NCI-H2107 (cell line): ENCODE measurements at regions not wholly inside any gene's neighbourhood (a gene's known extent, or its start where the extent isn't known, plus 50 kb on each side); places are given as distances from the start of the nearest gene placed in this dataset.

ENCODE experiments used
- DNase-seq: peaks from one replicate; lab custom pipeline; 2025; lab: John Stamatoyannopoulos, UW

DNA sequence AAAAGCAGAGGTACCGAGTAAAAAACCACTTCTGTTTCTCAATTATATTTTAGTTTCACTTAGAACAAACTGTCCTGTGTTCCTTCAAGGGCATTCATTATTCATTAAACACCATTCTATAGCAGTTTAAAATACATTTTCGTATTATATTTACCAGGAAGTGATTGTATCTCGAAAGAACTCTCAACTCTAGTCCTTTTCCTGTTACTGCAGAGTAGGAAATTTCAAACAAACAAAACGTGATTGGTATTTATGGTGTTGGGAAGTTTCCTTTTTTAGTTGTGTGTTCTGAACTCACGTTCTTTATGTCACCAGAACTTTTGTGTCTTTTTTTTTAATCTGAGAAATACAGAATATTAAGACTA, 139.5 kb upstream of the BTBD3 start:
- no peak for DNase-seq

DNA sequence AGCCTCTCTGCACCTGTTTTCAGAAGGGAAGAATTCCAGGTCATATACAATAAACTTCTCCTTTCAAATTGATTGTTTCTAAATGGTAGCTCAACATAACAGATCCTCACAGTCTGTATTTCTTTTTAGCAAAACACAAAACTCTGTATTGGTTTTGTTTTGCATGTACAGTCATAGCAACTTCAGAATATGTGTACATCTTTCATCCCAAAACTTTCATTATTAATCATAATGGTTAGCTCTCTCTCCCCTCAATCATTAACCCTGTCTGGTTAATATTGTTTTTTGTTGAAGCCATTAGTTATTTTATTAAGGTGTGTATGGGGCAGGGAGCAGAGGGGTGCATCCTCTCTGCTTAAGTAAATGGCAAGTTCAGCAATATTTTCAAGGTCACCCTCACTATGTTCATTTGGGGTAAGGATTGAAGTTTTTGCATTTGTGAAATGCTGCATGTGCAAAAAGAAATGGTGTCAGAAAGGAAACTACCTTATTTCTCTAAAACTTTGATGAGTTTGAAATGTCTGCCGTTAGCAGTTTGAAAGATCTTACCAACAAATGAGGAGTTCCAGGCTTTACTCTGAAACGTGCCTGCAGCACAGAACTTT, 136.8 kb upstream of the BTBD3 start:
- no peak for DNase-seq

DNA sequence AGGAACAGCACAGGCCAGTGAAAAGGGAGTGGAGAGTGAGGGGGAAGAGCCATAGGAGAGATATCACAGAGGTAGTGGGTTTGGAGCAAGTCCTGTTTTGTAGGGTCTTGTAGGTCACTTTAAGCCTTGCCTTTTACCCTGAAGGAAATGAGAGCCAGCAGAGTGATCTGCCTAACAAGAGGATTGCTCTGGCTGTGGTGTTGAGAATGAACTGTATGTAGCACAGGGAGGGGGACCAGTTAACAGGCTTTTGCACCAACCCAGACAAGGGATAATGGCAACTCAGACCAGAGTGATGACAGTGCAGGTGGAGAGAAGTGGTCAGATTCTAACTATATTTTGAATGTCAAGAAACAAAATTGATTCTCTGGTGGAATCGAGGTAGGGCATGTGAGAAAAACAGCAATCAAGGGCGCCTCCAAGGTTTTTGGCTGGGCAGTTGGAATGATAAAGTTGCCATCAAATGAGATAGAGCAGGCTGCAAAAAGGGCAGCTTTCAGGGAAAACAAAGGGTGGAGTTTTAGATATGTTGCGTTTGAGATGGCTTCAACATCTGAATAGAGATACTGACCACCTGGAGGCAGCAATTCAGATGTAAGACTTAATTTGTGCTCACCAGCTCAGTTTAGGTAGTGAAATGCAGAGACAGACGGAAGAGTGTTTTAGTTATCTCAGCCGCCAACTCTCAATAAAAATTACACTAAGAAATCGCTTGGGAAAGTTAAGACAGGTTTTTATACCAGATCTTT, 134.4 kb upstream of the BTBD3 start:
- DNase-seq, result no peak

DNA sequence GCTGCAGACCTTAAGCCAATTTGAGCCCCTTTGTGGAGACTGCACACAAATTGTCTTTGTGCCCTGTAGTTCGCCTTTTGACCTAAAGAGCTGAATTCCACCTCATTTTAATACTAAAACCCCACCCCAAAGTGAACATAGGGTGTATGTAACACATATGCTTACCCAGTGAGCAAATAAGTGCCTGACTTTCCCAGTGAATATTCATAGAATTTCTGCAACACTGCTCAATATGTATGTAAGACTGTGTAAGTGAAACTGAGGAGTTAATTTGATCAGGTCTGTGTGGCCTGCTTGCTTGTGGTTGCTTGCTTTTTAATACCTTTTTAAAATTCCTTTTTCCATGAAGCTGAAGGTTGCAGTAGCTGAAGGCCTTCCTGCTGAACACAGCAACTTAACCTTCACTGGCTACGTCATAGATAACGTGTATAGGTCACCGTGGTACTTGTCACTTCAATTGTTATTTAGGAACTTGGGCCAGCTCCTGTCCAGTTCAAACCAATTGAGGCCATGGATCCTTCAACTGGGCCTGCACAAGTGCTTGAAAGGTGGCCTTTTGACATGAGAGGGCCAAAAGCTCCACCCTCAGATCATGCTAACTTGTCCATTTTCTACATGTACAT, 131.7 kb upstream of the BTBD3 start:
- no peak for DNase-seq

DNA sequence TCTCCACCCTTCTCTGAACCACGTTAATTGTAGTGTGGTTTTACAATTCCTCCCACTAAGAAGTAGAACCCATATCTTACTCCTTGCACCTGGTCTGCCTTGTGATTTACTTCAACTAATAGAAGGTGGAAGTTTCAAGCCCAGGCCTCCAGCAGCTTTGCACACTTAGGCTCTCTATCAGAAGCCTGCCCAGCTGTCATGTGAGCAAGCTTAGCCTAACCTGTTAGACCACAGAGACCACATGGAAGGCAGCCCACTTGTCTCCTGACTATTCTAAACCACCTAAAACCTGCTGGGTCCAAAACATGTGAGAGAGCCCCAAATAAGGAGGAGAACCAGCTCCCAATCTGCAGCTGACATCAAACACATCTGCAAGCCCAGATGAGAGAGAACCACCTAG, 127.6 kb upstream of the BTBD3 start:
- DNase-seq, result no peak

DNA sequence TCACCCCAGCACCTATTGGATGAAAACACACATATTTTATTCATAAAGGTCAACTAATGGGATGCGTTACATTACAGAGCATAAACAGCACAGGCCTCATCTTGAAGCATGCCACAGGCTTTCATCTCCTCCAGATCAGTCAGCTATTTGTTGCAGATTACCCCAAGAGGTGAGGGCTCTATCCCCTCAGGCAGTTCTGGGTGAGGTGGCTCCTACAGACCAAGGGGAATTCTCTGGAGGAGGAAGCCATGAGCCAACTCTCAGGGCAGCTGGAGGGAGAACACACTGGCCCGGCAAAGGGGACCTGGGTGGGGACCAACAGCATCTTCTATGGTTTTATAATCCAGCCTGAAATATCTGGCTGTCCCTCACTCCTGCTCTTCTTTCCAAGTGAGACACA, 126.4 kb upstream of the BTBD3 start:
- DNase-seq, result no peak

DNA sequence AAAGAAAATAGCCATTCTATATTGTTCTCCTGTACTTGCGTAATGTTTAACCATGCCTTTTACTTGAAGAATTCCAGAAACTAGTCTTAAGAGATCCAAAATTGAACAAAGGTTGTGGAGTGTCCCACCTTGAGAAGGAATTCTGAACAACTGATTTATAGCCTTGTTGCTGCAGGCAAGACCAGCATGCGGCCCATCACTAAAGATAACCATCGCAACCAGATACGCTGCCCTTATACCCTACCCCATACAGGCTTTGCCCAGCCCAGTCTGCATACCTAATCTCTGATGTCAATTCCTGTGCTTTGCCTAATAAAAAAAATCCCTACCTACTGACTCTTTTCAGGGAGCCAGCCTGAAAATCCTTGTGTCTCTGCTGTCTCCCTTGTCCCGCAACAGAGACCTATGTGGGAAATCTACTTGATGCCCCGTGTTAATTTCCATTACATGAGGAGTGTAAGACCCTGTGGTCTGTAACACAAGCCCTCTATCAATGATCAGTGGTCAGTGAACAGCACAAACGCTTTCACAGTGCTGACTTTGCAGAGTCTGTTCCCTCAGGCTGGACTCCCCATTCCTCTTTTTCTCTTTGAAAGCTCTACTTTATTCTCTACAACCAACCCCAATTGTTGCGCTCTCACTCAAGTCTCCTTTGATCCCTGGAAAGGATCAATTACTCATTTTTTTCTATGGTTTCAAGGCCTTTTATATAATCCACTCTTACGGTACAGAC, 125.7 kb upstream of the BTBD3 start:
- DNase-seq, result no peak

DNA sequence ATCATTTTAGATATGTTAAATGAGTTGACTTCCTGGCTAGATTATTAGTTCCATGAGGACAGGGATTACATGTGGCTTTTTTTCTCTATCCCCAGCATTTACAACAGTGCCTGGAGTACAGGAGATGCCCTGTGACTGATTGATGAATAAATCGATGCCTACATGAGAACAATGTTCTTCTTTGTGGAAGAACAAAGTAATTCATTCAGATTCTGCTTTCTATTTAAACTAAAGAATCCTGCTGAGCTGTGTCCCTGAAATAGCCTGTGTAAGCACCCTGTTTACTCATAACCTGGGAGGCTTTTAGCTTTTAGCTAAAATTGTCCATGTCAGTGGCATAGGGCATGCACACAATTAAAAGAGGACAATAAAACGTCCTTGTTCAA, 125.1 kb upstream of the BTBD3 start:
- DNase-seq, result no peak

DNA sequence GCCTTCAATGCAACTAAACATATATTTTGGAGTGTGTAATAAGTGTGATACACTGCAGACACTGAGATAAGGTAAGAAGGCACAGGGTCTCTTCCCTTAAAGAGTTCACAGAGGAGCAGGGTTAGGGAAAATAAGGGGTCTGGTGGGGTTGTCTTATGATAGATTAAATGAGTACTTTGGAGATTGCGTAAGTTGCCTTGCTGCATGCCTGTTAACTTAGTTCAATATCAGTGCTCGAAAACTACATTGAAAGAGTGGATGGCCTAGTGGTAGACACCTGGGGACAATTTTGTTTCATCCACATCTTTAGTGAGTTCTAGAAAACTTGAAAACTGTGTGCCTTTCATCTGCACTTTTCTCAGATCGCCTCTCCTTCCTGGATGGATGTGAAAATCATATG, 123.2 kb upstream of the BTBD3 start:
- no peak for DNase-seq

DNA sequence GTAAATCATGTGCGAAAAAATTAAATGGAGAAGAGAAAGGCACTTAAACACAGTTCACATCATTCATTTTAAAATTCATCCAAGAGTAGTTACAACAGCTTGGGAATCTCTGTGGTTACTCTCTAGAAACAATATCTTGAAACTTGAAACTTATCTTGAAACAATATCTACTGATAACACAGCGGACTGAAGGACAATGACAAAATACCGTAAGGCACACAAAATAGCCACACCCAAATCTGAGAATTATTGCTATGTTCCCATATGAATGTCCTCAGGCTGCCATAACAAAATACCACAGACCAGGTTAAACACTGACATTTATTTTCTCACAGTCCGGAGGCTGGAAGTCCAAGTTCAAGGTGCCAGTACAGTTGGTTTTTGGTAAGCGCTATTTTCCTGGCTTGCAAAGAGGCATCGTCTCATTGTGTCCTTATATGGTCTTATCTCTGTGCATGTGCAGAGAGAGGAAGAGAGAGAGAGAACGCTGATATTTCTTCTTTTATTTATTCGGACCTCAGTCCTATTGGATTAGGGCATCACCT, 122.5 kb upstream of the BTBD3 start:
- DNase-seq, result no peak

DNA sequence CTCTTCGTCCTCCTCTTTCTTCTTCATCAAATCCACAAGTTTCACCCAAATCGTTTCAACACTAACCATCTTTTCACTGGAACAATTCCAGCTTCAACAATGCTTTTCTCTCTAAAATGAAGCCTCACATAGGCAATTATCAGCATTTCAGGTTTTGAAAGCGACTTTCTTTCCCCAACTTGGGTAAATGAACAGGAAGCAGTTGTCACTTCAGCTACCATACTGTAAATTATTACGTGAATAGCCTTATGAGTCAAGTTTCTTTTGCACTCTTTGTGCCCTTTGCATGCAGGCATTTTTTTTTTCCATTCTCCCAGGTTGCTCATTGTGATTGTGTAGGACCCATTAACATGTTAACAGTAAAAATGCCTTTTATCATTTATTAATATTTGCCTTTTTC, 121.7 kb upstream of the BTBD3 start:
- no peak for DNase-seq

DNA sequence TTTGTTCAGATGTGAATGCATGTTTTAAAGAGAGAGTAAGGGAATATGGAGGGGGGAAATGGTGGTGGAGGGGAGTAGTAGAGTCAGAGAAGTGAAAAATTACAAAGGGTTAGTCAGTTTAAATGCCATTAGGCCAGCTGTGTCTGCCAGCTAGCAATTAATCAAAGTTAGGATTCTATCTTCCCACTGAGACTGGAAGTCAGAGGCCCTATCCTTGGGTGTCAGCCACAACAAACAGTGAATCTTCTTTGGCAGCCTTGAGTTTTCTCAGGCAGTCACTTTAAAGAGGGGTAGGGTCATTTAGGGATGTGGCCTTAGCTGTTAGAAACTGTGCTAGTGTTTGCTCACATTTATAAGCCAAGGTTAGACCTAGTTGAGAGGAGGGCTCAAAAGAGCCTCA, 120.5 kb upstream of the BTBD3 start:
- DNase-seq, result no peak

DNA sequence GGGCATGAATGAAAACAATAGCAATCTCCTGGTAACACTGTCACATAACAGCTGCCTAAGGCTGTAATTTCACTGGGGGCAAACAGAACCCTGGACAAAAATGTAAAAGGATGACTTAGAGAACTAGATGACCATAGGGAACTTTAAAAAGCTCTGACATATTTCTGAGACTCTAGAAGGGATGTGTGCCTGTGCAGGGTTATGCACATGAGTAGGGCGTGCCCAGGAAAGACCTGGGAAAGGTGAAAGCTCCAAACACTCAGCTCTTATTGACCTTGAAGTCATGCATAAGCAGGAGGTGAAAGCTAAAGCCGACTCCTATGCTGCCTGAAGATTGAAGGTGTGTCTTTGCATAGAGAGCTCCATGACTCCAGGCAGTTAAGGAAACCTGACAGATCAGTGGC, 118.4 kb upstream of the BTBD3 start:
- no peak for DNase-seq

DNA sequence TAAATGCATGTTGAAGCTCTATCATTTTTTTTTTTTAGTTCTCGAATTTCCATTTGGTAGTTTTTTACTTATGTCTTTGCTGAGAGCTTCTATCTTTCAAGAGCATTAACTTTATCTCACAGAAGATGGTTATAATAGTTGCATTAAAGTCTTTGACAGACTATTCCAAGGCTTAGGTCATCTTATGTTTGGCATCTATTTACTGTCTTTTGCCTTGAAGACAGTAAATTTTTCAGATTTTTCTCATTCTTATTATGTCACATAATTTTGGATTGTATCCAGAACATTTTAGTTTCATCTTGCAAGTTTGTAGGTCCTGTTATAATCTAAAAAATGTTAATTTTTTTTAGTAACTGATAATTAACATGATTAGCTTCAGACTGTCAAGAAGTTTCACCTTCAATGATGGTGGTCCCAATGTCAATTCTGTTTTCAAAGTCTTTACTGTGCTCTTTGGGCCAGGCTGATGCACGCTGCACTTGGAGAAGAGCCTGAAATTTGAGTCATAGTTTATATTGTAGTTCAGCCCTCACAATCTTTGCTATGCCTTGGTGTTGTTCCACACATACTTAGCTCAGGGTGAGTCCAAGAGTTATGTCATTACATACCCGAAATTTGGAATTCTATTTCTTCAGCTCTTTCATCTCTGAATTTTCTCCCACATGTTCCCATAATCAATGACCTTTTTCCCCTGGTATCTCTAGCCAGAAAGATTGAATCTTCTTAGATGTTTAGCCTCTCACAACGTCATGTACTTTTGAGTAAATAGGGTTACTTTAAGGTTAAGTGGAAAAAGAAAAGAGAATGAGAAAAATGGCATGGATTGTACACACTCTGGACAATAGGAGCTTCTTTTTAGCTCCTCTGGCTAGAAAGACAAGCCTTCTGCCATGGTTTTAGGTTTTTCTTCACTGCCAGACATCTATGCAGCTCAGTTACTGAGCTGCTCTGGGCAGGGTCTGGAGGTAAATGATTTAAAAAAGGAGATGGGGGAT, 110.3 kb upstream of the BTBD3 start:
- no peak for DNase-seq

DNA sequence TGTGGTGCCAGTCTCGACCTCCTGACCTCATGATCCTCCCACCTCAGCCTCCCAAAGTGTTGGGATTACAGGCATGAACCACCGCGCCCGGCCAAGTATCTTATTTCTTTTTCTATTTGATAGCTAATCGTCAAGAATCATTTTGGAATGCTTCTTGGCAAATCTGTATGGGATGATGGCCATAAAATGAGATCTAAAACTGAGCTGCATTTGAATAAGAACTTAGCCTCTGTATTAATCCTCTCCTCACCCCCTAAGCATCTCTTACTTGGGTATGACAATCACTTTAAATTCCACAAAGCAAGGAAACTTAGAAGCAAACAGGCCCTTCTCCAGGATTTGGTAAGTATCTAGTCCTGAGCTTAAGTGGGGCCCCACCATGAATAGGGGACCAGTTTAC, 108.9 kb upstream of the BTBD3 start:
- DNase-seq, result no peak

DNA sequence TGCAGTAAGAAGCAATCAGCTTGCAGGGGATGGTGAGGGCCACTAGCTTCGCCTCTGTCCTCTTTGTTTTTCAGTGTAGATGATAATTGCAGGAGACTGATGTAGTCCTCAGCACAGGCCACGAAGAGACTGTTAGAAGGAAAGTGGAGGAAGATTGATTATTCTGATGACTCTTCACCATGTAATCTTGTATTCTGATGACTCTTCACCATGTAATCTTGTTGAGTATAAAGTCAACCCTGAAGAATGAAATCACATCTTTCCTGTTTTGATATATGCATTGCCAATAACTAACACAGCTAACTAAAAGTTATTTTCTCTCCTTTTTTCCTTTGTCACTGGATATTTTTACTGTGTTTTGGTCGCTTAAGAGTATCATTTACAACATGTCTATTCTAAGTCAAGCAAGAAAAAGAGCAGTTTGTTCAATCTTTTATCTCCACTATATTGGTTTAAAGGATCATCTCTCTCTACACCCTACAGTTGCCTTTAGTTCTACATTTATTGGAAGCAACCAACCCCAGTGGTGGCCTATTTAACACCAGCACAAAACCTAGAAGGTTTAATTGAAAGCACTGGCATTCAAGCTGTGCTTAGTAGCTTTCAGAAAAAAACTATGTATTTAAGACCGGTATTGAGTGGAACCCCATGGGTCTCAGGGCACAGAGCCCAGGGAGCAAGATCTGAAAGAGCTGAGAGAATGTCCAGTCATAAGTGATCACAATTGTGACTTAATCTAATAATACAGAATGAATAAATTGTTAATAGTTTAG, 107.2 kb upstream of the BTBD3 start:
- DNase-seq, result no peak

DNA sequence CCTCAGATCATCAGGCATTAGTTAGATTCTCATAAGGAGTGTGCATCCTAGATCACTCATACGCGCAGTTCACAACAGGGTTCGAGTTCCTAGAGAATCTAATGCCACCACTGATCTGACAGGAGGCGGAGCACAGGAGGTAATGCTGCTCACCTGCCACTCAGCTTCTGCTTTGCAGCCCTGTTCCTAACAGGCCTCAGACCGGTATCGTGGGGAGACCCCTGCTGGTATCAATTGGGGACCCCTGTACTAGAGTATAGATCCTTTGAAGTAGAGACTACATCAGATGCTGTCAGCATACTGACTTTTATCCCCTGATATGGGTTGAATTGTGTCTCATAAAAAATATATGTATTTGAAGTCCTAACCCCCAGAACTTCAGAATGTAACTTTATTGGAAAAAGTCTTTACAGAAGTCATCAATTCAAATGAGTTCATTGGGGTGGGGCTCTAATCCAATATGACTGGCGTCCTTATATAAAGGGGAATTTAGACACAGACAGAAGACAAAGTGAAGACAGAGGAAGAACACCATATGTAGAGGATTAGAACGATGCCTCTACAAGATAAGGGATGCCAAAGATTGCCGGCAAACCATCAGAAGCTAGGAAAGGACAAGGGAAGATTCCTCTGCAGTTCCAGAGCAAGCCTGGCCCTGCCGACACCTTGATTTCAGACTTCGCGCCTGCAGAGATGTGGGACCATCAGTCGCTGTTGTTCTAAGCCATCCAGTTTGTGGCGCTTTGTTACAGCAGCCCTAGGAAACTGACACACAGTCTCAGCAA, 104.4 kb upstream of the BTBD3 start:
- DNase-seq, result no peak

DNA sequence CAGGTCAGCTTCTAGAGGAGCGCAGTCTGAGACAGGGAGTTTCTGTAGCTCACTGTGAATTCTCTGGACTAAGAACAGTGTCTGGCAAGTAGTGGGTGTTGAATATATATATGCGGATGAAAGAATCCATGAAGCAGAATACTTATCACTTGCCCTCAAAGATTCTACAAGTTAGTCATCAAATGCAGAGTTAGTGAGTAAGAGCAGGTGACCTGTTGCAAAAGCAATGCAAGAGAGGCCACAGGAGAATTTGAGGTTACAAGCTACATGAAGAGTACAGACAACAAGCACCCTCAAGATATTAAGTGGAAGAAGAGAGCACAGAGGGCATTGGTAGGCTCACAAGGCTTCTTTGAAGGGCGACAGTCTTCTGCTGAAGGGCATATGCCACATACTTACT, 103.4 kb upstream of the BTBD3 start:
- DNase-seq, result no peak

DNA sequence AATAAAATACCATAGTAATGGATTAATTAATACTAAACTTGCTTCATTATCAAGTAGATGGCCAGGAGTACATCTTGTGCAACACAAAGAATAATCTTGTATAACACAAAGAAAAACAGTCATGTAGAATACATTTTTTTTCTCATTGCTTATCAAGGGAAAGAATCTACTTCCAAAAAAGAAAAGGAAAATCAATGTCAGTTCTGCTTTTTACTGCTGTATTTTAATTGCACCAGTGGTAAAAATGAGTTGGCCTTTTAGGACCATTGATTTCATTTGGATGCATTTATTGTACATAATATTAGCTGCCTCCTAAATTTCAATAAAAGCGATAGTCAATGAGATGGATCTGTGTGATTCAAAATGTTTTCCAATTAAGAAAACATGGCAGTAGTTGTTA, 96.9 kb upstream of the BTBD3 start:
- no peak for DNase-seq

DNA sequence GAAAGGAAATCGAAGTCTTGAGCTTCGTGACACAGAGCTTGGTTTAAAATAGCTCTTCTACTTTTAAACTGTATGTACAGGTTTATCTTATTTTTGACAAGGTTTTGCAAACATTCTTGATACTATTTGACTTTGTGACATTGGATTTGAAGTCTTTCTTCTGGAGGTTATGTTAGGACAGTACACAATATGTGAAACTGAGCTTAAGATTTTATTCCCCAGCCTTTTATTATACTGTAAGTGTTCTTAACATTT, 95.2 kb upstream of the BTBD3 start:
- DNase-seq, result no peak
